ENCODE measurements at regions not wholly inside any gene's neighbourhood (a gene's known extent, or its start where the extent isn't known, plus 50 kb on each side); places are given as distances from the start of the nearest gene placed in this dataset.

GRCh38 chr18:41577529-41577928 is 377.5 kb upstream of the PIK3C3 start:
- no peak for TF ChIP-seq CTCF (conservative IDR thresholded peaks at IDR 0.05; ENCODE audit: low read depth, low read length)
- Histone ChIP-seq H3K4me1 (ENCODE audit: low read depth, poor library complexity, severe bottlenecking) (no peaks in the 10 kb centered on the region), H3K4me3 (IDR thresholded peaks at IDR 0.05; ENCODE audit: insufficient read depth, low read depth, low read length) (no peak overlapping the region), H3K9ac (no peak overlapping the region), H3K79me2 (ENCODE audit: insufficient read depth, low read depth) (no peaks in the 10 kb centered on the region), H4K20me1 (ENCODE audit: insufficient read depth) (no peaks in the 10 kb centered on the region), H3K36me3 (ENCODE audit: insufficient read depth) (no peaks in the 10 kb centered on the region), H2AFZ (ENCODE audit: low read depth) (no peak overlapping the region), H3K4me2 (no peak overlapping the region), H3K27ac (no peak overlapping the region), H3K27me3 (ENCODE audit: insufficient read depth, low read depth) (no peaks in the 10 kb centered on the region)

- no peak overlapping the region for H3K4me2 ChIP-seq
- no peaks in the 10 kb centered on the region for H3K36me3 ChIP-seq (ENCODE audit: insufficient read depth)
- no peaks in the 10 kb centered on the region for H4K20me1 ChIP-seq (ENCODE audit: insufficient read depth)
- no peak overlapping the region for H2AFZ ChIP-seq (ENCODE audit: low read depth)
- no peak overlapping the region for H3K27ac ChIP-seq
- no peaks in the 10 kb centered on the region for H3K27me3 ChIP-seq (ENCODE audit: insufficient read depth, low read depth)
- no peaks in the 10 kb centered on the region for H3K4me1 ChIP-seq (ENCODE audit: low read depth, poor library complexity, severe bottlenecking)
- H3K9ac ChIP-seq = no peak overlapping the region
- H3K79me2 ChIP-seq (ENCODE audit: insufficient read depth, low read depth) = no peaks in the 10 kb centered on the region
- TF ChIP-seq CTCF (conservative IDR thresholded peaks at IDR 0.05; ENCODE audit: low read depth, low read length) = no peak
- H3K4me3 ChIP-seq (IDR thresholded peaks at IDR 0.05; ENCODE audit: insufficient read depth, low read depth, low read length) = no peak overlapping the region
Observed at GRCh38 chr18:41576643-41577042, 378.4 kb upstream of the PIK3C3 start.

- Histone ChIP-seq H3K36me3 (ENCODE audit: insufficient read depth) (no peaks in the 10 kb centered on the region), H4K20me1 (ENCODE audit: insufficient read depth) (no peaks in the 10 kb centered on the region), H3K9ac (no peak overlapping the region), H3K4me1 (ENCODE audit: low read depth, poor library complexity, severe bottlenecking) (no peaks in the 10 kb centered on the region), H3K4me3 (IDR thresholded peaks at IDR 0.05; ENCODE audit: insufficient read depth, low read depth, low read length) (no peak overlapping the region), H3K27ac (no peak overlapping the region), H3K27me3 (ENCODE audit: insufficient read depth, low read depth) (no peaks in the 10 kb centered on the region), H2AFZ (ENCODE audit: low read depth) (no peak overlapping the region), H3K79me2 (ENCODE audit: insufficient read depth, low read depth) (no peaks in the 10 kb centered on the region), H3K4me2 (no peak overlapping the region)
- TF ChIP-seq CTCF (conservative IDR thresholded peaks at IDR 0.05; ENCODE audit: low read depth, low read length) = no peak
Observed at GRCh38 chr18:41569867-41570266, 385.2 kb upstream of the PIK3C3 start.

- no peak for TF ChIP-seq CTCF (conservative IDR thresholded peaks at IDR 0.05; ENCODE audit: low read depth, low read length)
- no peak overlapping the region for H3K9ac ChIP-seq
- no peak overlapping the region for H2AFZ ChIP-seq (ENCODE audit: low read depth)
- H3K27me3 ChIP-seq (ENCODE audit: insufficient read depth, low read depth) = no peaks in the 10 kb centered on the region
- H4K20me1 ChIP-seq (ENCODE audit: insufficient read depth) = no peaks in the 10 kb centered on the region
- no peak overlapping the region for H3K27ac ChIP-seq
- H3K4me2 ChIP-seq = no peak overlapping the region
- H3K79me2 ChIP-seq (ENCODE audit: insufficient read depth, low read depth) = no peaks in the 10 kb centered on the region
- no peaks in the 10 kb centered on the region for H3K36me3 ChIP-seq (ENCODE audit: insufficient read depth)
- no peaks in the 10 kb centered on the region for H3K4me1 ChIP-seq (ENCODE audit: low read depth, poor library complexity, severe bottlenecking)
- H3K4me3 ChIP-seq (IDR thresholded peaks at IDR 0.05; ENCODE audit: insufficient read depth, low read depth, low read length) = no peak overlapping the region
Observed at GRCh38 chr18:41561961-41562360, 393.1 kb upstream of the PIK3C3 start.

- Histone ChIP-seq H3K4me3 (IDR thresholded peaks at IDR 0.05; ENCODE audit: insufficient read depth, low read depth, low read length) (no peak overlapping the region), H3K4me2 (no peak overlapping the region), H3K27me3 (ENCODE audit: insufficient read depth, low read depth) (no peaks in the 10 kb centered on the region), H3K27ac (no peak overlapping the region), H3K79me2 (ENCODE audit: insufficient read depth, low read depth) (no peaks in the 10 kb centered on the region), H3K36me3 (ENCODE audit: insufficient read depth) (no peaks in the 10 kb centered on the region), H3K9ac (no peak overlapping the region), H4K20me1 (ENCODE audit: insufficient read depth) (no peaks in the 10 kb centered on the region), H3K4me1 (ENCODE audit: low read depth, poor library complexity, severe bottlenecking) (no peaks in the 10 kb centered on the region), H2AFZ (ENCODE audit: low read depth) (no peak overlapping the region)
- no peak for TF ChIP-seq CTCF (conservative IDR thresholded peaks at IDR 0.05; ENCODE audit: low read depth, low read length)
Observed at GRCh38 chr18:41558715-41559114, 396.3 kb upstream of the PIK3C3 start.
